GM19351 (cell line): ENCODE measurements at regions not wholly inside any gene's neighbourhood (a gene's known extent, or its start where the extent isn't known, plus 50 kb on each side); places are given as distances from the start of the nearest gene placed in this dataset.
"Not testable (repeated sequence)": the region's sequence is repeated elsewhere in the genome, so short reads cannot be mapped to it uniquely, and the experiment has no call there.

Source experiments
- ATAC-seq: cut with Tn5 transposase; IDR thresholded peaks from one replicate; pipeline ENCODE4 v1.9.1; 2021; ENCODE audit warnings: mild to moderate bottlenecking, moderate library complexity; ENCODE audit not compliant: unreplicated experiment

DNA sequence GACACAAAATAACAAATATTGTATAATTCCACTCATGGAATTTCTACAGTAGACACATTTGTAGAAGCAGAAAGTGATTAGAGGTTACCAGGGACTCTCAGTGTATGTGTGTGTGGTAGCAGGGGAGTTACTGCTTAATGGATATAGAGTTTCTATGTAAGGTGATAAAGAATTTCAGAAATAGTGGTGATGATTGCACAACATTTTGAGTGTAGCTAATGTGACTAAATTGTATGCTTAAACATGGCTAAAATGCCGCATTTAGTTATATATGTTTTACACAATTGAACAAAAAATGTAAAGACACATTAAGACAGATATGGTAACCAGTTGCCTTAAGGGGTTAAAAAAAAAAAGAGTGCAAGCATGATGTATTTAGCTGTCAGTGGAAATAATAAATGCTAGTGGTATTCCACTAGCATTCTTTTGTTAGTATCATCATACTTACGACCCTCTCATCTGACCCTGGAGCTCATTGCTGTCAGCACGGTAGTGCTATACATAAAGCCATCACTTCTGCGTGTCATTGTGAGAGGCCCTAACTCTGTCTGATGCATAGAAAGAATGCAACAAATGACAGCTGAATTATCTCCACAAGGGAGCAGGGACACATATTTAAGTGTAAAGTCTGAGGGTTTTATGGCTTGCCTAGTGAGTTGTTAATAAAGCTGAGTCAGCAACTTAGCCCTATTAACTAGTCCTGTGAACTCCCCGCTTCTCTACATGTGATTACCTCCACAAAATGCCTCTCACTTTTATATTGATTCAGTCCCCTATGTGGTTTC is 134.1 kb upstream of the RXFP2 start:
- ATAC-seq = no peak

DNA sequence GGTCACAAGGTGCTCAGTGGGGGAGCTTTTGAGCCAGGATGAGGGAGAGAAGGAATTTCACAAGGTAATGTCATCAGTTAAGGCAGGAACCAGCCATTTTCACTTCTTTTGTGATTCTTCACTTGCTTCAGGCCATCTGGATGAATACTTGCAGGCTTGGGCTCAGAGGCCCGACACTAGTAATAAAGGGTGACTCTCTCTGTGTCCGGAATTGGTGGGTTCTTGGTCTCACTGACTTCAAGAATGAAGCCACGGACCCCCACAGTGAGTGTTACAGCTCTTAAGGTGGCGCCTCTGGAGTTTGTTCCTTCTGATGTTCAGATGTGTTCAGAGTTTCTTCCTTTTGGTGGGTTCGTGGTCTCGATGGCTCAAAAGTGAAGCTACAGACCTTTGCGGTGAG is 131.8 kb upstream of the RXFP2 start:
- not testable (repeated sequence) for ATAC-seq

DNA sequence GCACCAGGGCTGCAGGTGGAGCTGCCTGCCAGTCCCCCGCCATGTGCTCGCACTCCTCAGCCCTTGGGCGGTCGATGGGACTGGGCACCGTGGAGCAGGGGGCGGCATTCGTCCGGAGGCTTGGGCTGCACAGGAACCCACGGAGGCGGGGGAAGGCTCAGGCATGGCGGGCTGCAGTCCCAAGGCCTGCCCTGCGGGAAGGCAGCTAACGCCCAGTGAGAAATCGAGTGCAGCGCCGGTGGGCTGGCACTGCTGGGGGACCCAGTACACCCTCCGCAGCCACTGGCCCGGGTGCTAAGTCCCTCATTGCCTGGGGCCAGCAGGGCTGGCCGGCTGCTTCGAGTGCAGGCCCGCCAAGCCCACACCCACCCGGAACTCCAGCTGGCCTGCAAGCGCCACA is 130.5 kb upstream of the RXFP2 start:
- not testable (repeated sequence) for ATAC-seq

DNA sequence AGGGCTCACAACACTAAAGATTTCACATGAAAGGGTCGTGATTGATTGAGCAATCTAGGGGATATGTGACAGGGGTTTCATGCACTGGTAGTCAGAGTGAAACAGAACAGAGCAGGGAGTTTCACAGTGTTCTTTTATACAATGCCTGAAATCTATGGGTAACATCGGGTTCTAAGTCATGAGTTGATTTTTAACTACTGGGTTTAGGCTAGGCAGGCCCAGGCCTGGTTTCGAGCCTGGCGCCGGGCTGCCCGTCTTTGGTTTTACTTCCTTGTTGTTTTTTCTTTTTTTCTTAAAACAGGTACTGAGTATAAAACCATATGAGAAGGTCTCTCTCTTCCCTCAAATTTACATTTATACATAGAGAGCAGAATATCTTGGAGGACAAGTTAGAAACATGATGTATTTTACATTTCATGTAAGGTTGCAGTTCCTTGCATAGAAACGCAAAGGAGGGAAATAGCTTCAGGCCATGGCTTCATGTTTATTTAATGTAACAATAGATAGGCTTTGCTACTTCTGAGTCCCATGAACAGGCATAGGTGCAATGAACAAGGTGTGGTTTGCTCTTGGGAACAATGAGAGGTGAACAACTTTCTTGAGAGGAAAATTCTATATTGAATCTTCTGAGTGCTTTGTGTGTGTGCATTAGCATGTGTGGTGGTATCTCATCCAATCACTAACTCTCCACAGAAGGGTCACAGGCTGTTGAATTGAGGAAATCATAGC is 128.9 kb upstream of the RXFP2 start:
- ATAC-seq = no peak

DNA sequence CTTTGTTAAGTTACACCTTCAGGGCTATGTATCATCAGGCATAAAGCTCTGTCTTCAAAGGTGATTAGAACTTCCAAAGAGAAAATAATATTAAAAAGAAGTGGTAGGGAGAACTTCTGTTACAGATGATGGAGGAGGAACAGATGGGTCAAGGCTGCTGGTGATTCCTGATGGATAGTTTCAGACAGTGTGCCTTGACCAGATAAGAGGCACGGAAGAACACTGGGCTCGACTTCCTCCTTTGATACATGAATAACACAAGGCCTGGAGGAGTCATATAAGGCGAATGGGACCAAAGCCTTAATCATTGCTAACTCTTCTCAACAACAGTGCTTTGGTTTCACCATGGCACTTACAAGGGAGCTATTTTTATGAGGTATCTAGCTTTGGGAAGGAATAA is 128.1 kb upstream of the RXFP2 start:
- ATAC-seq = no peak

GRCh38 chr13:31614073-31614472 is 125.3 kb upstream of the RXFP2 start:
- ATAC-seq = no peak

DNA sequence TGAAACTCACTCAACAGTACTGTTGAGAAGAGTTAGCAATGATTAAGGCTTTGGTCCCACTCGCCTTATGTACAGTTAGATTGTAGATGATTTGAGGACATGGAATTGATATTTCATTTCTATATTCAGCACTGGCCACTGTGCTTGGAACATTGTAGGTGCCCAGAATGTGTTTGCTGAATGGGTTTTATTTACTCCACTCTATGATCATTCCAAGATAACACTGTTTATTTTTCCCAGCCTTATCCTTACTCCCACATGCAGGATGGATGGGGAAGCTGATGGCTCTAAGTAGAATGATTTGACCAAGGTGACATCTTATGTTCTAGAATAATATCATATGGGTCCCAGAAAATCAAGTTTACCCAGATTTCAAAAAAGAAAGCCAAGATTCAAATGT is 124.6 kb upstream of the RXFP2 start:
- ATAC-seq = no peak

GRCh38 chr13:31625115-31625514 is 114.2 kb upstream of the RXFP2 start:
- no peak for ATAC-seq

DNA sequence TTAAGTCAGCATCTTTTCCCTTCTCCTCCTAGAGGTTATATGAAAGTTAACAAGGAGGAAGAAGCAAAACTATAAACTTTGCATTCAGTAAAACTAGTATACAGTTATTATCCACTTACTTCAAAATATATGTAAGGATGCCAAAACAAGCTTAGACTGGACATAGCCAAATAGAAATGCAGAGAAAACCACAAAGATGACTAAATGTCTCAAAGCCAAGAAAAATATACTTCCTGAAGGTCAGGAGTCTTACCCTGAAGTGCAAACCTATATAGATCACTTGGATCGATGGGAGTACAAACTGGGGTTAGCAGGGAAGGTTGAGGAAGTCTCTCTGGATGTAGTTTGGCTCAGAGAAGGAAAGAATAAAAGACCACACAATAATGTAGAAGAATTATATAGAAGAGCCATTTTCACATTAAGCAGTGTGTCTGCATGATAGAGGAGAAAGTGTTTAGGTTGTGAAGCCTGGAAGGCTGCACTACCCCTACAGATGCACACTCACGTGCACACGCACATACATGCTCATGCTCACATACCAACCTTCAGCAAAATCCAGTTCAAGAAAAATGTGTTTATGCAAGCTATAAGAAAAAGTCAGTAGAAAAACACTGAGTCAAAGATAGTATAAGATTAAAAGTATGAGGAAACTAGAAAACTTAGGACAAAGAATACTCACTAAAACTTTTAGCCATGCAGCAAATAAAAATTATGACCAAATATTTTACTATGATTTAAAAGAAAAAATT is 112.1 kb upstream of the RXFP2 start:
- no peak for ATAC-seq

DNA sequence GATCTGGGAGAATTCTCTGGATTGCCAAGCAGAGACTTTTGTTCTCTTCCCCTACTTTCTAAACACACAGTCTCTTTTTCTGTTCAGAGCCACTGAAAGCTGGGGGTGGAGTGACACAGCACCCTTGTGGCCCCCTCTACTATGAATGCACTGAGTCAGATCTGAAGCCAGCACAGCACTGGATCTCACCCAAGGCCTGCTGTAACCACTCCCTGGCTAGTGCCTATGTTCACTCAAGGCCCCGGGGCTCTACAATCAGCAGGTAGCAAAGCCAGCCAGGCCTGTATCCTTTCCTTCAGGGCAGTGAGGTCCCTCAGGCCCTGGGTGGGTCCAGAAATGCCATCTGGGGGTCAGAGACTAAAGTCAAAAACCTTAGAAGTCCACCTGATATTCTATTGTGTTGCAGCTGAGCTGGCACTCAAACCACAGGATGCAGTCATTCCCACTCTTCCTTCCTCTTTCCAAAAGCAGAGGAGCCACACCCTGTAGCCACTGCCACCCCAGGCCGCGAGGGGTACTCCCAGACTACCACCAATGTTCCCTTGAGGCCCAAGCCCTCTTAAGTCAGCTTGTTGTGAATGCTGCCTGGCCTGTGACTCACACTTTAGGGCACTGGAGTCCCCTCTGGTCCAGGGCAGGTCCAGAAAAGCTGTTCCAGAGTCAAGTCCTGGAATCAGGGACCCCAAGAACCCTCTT is 110.1 kb upstream of the RXFP2 start:
- no peak for ATAC-seq

- ATAC-seq = no peak
Measured at GRCh38 chr13:31631071-31631470, 108.3 kb upstream of the RXFP2 start.

DNA sequence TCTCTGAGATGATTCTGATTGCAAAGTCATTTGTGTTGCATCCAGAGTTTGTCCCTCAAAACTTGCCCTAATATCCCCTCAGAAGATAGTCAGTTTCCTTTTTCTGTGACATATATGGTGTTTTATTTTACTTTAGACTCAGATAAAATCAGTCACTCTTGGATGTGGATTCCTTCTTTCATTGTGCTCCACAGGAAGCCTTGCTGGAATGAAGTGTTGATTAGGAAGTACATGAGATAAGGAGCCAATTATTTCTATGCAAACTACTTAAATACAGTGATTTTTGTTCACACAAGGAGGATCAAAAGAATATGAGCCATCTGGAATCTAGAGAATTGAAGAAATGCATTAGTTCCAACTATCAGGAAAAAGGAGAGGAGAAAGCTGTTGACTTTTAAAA is 107.6 kb upstream of the RXFP2 start:
- no peak for ATAC-seq

- no peak for ATAC-seq
Measured at GRCh38 chr13:31638577-31638976, 100.7 kb upstream of the RXFP2 start.

DNA sequence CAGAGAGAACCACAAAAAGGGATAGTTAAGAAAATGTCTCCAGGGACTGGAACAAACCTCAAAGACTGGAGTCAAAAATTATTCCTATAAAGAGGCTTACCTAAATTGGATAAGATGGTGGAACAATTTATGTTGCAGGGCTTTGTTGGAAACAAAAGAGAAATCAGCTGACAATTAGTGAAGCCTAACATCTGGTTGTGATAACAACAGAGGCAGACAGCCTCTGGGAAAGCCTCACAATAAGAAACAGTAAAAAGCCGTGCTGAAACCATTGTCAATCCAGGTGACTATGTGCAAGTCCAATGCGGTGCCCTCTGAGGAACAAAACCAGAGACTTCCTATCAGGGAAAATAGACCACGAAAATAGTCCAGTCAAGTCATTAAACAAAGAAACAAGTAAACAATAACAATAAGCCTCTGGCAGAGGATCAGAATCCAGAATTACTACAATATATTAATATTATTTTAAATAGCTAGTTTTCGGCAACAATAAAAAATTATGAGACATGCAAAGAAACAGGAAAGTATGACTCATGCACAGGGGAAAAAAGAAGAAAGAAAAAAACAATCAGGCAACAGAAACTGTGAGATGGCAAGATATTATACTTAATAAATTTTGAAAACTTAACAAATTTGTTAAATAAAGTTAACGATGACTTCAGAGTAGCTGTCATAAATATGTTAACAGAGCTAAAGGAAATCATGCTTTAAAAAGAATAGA is 99.7 kb upstream of the RXFP2 start:
- no peak for ATAC-seq

DNA sequence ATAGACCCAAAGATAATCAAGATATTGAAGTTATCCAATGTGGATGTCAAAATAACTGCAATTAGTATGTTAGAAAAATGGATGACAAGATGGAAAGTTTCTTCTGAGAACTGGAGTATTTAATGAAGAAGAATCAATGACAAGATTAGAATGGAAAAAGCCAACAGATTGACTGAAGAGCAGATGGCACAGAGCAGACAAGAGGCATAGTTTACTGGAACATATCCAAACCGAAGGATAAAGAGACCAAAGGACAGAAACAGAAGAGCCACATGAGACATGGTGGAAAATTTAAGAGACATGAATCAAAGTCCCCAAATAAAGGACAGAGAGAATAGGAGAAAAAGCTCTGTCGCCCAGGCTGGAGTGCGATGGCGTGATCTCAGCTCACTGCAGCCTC is 89.6 kb upstream of the RXFP2 start:
- no peak for ATAC-seq

DNA sequence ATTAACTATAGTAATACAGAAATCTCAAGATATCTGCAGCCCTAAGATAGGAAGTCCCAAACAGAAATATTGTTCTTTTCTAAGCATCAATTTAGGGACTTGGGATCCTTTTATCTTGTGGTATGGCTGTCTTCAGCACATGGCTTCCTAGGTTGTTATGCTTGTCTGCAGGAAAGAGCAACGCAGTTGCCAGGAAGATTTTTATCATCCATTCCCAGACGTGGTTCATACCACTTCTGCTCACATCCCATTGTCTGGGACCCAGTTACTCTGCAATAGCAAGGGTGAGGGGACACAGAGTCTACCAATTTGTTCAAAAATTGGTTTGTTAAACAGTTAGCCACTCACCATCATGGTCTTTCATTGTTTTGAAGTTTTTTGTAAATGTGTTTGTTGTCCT is 85.6 kb upstream of the RXFP2 start:
- ATAC-seq = no peak

DNA sequence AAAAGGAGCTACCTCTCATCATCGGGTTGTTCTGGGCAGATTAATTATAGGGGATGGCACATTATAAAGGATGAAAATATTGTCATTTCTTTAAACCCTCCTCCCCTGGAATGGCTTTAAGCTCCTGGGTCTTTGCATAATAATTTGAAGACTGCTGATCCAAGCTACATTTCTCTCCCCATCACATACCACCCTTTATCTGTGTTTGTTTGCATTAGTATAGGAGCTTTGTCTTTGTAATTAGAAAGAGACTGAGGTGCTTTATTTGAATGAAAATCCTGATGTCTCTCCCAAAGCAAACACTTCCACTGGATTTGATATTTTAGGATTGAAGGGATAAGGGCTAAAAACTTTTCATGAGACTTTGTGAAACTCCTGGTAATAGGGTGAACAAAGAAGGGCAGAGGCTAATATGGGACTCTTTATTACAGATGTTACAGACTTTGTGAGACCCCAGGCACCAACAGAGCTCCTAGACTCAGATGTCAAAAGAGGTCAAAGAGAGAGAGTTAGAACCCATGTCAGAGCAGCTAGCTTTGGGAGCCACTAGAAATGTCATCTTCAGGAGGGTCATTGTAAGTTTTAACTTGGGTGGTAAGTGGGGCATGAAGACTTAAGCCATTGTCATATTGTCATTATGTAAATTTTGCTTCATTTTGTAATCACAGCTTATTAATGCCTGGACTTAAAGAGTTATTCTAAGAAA is 75.3 kb upstream of the RXFP2 start:
- no peak for ATAC-seq

DNA sequence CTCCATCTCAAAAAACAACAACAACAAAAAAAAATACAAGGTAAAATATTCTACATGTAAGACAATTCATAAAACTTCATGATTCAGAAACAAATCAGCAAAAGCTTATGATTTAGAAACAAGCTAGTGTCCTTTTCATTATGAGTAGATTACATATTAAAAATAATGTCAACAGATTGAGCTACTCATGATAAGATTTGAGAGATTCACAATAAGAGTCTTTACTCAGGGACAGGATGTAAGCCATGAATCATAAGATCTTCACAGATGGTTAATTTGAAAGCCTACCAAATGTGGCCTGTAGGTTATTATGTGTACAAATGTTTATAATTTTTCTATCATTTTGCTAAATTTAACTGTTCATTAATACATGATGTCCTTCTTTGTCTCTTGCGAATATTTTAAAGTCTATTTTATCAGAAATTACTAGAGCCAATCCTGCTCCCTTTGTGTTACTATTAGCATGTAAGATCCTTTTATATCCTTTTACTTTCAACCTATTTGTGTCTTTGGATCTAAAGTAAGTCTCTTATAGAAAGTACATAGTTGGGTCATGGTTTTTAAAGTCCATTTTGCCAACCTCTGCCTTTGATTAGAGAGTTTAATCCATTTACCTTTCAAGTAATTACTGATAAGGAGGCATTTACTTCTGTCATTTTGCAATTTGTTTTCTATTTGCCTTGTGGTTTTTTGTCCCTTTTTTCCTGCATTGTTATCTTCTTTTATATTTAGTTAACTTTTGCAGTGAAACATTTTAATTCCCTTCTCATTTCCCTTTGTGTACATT is 68.3 kb upstream of the RXFP2 start:
- no peak for ATAC-seq

DNA sequence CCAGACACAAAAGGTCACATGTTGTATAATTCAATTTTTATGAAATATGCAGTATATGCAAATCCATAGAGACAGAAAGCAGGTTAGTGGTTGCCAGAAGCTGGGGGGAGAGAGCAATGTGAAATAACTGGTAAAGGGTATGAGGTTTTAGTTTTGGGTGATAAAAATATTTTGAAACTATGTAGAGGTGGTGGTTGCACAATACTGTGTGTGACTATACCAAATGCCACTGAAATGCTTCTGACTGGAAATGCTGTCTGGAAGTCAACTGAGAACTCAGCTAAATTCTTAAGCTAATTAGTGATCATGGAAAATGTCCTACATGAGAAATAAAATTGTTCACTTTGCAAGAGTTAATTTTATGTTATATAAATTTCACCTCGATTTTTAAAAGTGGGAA is 65.3 kb upstream of the RXFP2 start:
- ATAC-seq = no peak
